ENCODE measurements at regions not wholly inside any gene's neighbourhood (a gene's known extent, or its start where the extent isn't known, plus 50 kb on each side); places are given as distances from the start of the nearest gene placed in this dataset.

- ATAC-seq, result no peak
- Mint-ChIP-seq H3K27me3 (peaks cover 17% of the 10 kb centered on the region), H3K4me3 (no peak overlapping the region), H3K36me3 (ENCODE audit: low read depth) (no peaks in the 10 kb centered on the region), H3K27ac (no peak overlapping the region), H3K4me1 (no peaks in the 10 kb centered on the region), H3K9me3 (ENCODE audit: low read depth) (no peaks in the 10 kb centered on the region)
- ChIA-PET CTCF (no interaction called here), POLR2A (interaction anchor here (0.6 kb wide), 1 partner anchor 484 kb away, joined by 6 read pairs; no protein-coding TSS in a partner anchor)
- DNase-seq, result no peak
- intact Hi-C loops (cut with DNase I, micrococcal nuclease), result no loop called here
Observed at GRCh38 chr9:34907044-34907443, 51.0 kb upstream of the PHF24 start.

GRCh38 chr9:34899535-34900158 is 58.4 kb upstream of the PHF24 start:
- H3K36me3 Mint-ChIP-seq (ENCODE audit: low read depth), result no peaks in the 10 kb centered on the region
- H3K4me1 Mint-ChIP-seq, result no peaks in the 10 kb centered on the region
- DNase-seq (peak; percentile 90), ATAC-seq (peak; percentile 100)
- ChIA-PET POLR2A (interaction anchor here (0.7 to 1.0 kb wide), 2 partner anchors 152 to 195 kb away, joined by 3 to 4 read pairs; no protein-coding TSS in a partner anchor), CTCF (interaction anchor here (0.5 to 3.9 kb wide), 69 partner anchors 8 to 700 kb away, joined by 3 to 67 read pairs (median 4); partner anchors contain the start of genes DNAJB5, FANCG, PIGO and VCP)
- H3K27ac Mint-ChIP-seq, result no peak overlapping the region
- no peaks in the 10 kb centered on the region for H3K9me3 Mint-ChIP-seq (ENCODE audit: low read depth)
- intact Hi-C loops (cut with DNase I, micrococcal nuclease), result loop anchor here (1.0 to 5.0 kb wide), 8 partner anchors 29 to 655 kb away; partner anchors contain the start of gene PIGO (in 2 of the 2)
- no peak overlapping the region for H3K4me3 Mint-ChIP-seq
- peaks cover 30% of the 10 kb centered on the region for H3K27me3 Mint-ChIP-seq

- peaks cover 35% of the 10 kb centered on the region for H3K27me3 Mint-ChIP-seq
- intact Hi-C loops (cut with DNase I, micrococcal nuclease), result loop anchor here (1.0 to 5.0 kb wide), 8 partner anchors 30 to 656 kb away; partner anchors contain the start of gene PIGO (in 2 of the 2)
- no peaks in the 10 kb centered on the region for H3K36me3 Mint-ChIP-seq (ENCODE audit: low read depth)
- DNase-seq, result no peak
- H3K4me3 Mint-ChIP-seq, result no peak overlapping the region
- CTCF ChIA-PET, result interaction anchor here (0.5 to 3.9 kb wide), 46 partner anchors 9 to 765 kb away, joined by 3 to 67 read pairs (median 5); partner anchors contain the start of genes DNAJB5, FANCG and PIGO
- POLR2A ChIA-PET, result interaction anchor here (0.6 to 0.7 kb wide), 2 partner anchors 153 to 196 kb away, joined by 3 to 4 read pairs; no protein-coding TSS in a partner anchor
- H3K9me3 Mint-ChIP-seq (ENCODE audit: low read depth), result no peaks in the 10 kb centered on the region
- H3K4me1 Mint-ChIP-seq, result no peaks in the 10 kb centered on the region
- H3K27ac Mint-ChIP-seq, result no peak overlapping the region
- no peak for ATAC-seq
Observed at GRCh38 chr9:34898846-34899245, 59.2 kb upstream of the PHF24 start.

- ChIA-PET POLR2A (no interaction called here), CTCF (interaction anchor here (1.0 to 2.7 kb wide), 4 partner anchors 89 to 227 kb away, joined by 3 to 10 read pairs (median 6); no protein-coding TSS in a partner anchor)
- Mint-ChIP-seq H3K9me3 (ENCODE audit: low read depth) (no peaks in the 10 kb centered on the region), H3K36me3 (ENCODE audit: low read depth) (no peaks in the 10 kb centered on the region), H3K4me1 (no peaks in the 10 kb centered on the region), H3K4me3 (no peak overlapping the region), H3K27me3 (peaks cover 40% of the 10 kb centered on the region), H3K27ac (no peak overlapping the region)
- ATAC-seq (no peak), DNase-seq (no peak)
- intact Hi-C loops (cut with DNase I, micrococcal nuclease), result loop anchor here in 1 of 2 experiments (5.0 kb wide), 1 partner anchor 356 kb away; no protein-coding TSS in a partner anchor
Observed at GRCh38 chr9:34896112-34896511, 62.0 kb upstream of the PHF24 start.

- Mint-ChIP-seq H3K27me3 (peaks cover 26% of the 10 kb centered on the region), H3K36me3 (ENCODE audit: low read depth) (no peaks in the 10 kb centered on the region), H3K4me1 (no peaks in the 10 kb centered on the region), H3K4me3 (no peak overlapping the region), H3K27ac (no peak overlapping the region), H3K9me3 (ENCODE audit: low read depth) (no peaks in the 10 kb centered on the region)
- CTCF ChIA-PET, result interaction anchor here (0.6 to 1.6 kb wide), 3 partner anchors 92 to 158 kb away, joined by 4 to 7 read pairs (median 4); no protein-coding TSS in a partner anchor
- POLR2A ChIA-PET, result no interaction called here
- ATAC-seq, result no peak
- no peak for DNase-seq
- intact Hi-C loops (cut with DNase I, micrococcal nuclease), result no loop called here
Observed at GRCh38 chr9:34892886-34893285, 65.2 kb upstream of the PHF24 start.

- DNase-seq (no peak), ATAC-seq (no peak)
- CTCF ChIA-PET, result interaction anchor here (0.9 to 1.6 kb wide), 3 partner anchors 12 to 189 kb away, joined by 3 to 4 read pairs (median 4); no protein-coding TSS in a partner anchor
- H3K4me3 Mint-ChIP-seq, result no peak overlapping the region
- POLR2A ChIA-PET, result no interaction called here
- H3K36me3 Mint-ChIP-seq (ENCODE audit: low read depth), result no peaks in the 10 kb centered on the region
- H3K9me3 Mint-ChIP-seq (ENCODE audit: low read depth), result no peaks in the 10 kb centered on the region
- H3K27ac Mint-ChIP-seq, result no peak overlapping the region
- peaks cover 20% of the 10 kb centered on the region for H3K27me3 Mint-ChIP-seq
- no peaks in the 10 kb centered on the region for H3K4me1 Mint-ChIP-seq
- intact Hi-C loops (cut with DNase I, micrococcal nuclease), result no loop called here
Observed at GRCh38 chr9:34891386-34891785, 66.7 kb upstream of the PHF24 start.

- ChIA-PET POLR2A (no interaction called here), CTCF (interaction anchor here (5.7 kb wide), 1 partner anchor 11 kb away, joined by 37 read pairs; no protein-coding TSS in a partner anchor)
- no peaks in the 10 kb centered on the region for H3K9me3 Mint-ChIP-seq (ENCODE audit: low read depth)
- H3K27ac Mint-ChIP-seq, result no peak overlapping the region
- DNase-seq (no peak), ATAC-seq (no peak)
- no peak overlapping the region for H3K4me3 Mint-ChIP-seq
- H3K27me3 Mint-ChIP-seq, result peaks cover 2% of the 10 kb centered on the region
- no peaks in the 10 kb centered on the region for H3K4me1 Mint-ChIP-seq
- H3K36me3 Mint-ChIP-seq (ENCODE audit: low read depth), result no peaks in the 10 kb centered on the region
- intact Hi-C loops (cut with DNase I, micrococcal nuclease), result no loop called here
Observed at GRCh38 chr9:34887841-34888240, 70.2 kb upstream of the PHF24 start.

- Mint-ChIP-seq H3K36me3 (ENCODE audit: low read depth) (no peaks in the 10 kb centered on the region), H3K27me3 (peaks cover 5% of the 10 kb centered on the region), H3K4me1 (no peaks in the 10 kb centered on the region), H3K27ac (peak overlapping the region; percentile 72), H3K4me3 (peak overlapping the region; percentile 7), H3K9me3 (ENCODE audit: low read depth) (no peaks in the 10 kb centered on the region)
- ATAC-seq, result peak; percentile 92
- ChIA-PET POLR2A (no interaction called here), CTCF (no interaction called here)
- DNase-seq, result peak; percentile 63
- intact Hi-C loops (cut with DNase I, micrococcal nuclease), result no loop called here
Observed at GRCh38 chr9:34884747-34885189, 73.3 kb upstream of the PHF24 start.

GRCh38 chr9:34876096-34876495 is 82.0 kb upstream of the PHF24 start:
- ChIA-PET POLR2A (no interaction called here), CTCF (interaction anchor here (0.7 kb wide), 1 partner anchor 1196 kb away, joined by 3 read pairs; no protein-coding TSS in a partner anchor)
- peaks cover 22% of the 10 kb centered on the region for H3K27me3 Mint-ChIP-seq
- DNase-seq (no peak), ATAC-seq (no peak)
- no peaks in the 10 kb centered on the region for H3K36me3 Mint-ChIP-seq (ENCODE audit: low read depth)
- H3K4me1 Mint-ChIP-seq, result no peaks in the 10 kb centered on the region
- H3K4me3 Mint-ChIP-seq, result no peak overlapping the region
- H3K27ac Mint-ChIP-seq, result no peak overlapping the region
- intact Hi-C loops (cut with DNase I, micrococcal nuclease), result no loop called here
- no peaks in the 10 kb centered on the region for H3K9me3 Mint-ChIP-seq (ENCODE audit: low read depth)

- DNase-seq, result peak; percentile 15
- no peak overlapping the region for H3K4me3 Mint-ChIP-seq
- ATAC-seq, result no peak
- POLR2A ChIA-PET, result no interaction called here
- H3K27me3 Mint-ChIP-seq, result peaks cover 19% of the 10 kb centered on the region
- H3K27ac Mint-ChIP-seq, result no peak overlapping the region
- H3K4me1 Mint-ChIP-seq, result no peaks in the 10 kb centered on the region
- H3K36me3 Mint-ChIP-seq (ENCODE audit: low read depth), result no peaks in the 10 kb centered on the region
- H3K9me3 Mint-ChIP-seq (ENCODE audit: low read depth), result peaks cover 3% of the 10 kb centered on the region
- intact Hi-C loops (cut with DNase I, micrococcal nuclease), result no loop called here
- CTCF ChIA-PET, result interaction anchor here (0.6 kb wide), 1 partner anchor 438 kb away, joined by 3 read pairs; no protein-coding TSS in a partner anchor
Observed at GRCh38 chr9:34869390-34869789, 88.7 kb upstream of the PHF24 start.

- intact Hi-C loops (cut with DNase I, micrococcal nuclease), result no loop called here
- no peak overlapping the region for H3K27ac Mint-ChIP-seq
- no peaks in the 10 kb centered on the region for H3K36me3 Mint-ChIP-seq (ENCODE audit: low read depth)
- POLR2A ChIA-PET, result no interaction called here
- no peaks in the 10 kb centered on the region for H3K4me1 Mint-ChIP-seq
- CTCF ChIA-PET, result no interaction called here
- DNase-seq, result no peak
- no peak overlapping the region for H3K4me3 Mint-ChIP-seq
- H3K9me3 Mint-ChIP-seq (ENCODE audit: low read depth), result peaks cover 10% of the 10 kb centered on the region
- H3K27me3 Mint-ChIP-seq, result peaks cover 24% of the 10 kb centered on the region
- no peak for ATAC-seq
Observed at GRCh38 chr9:34866614-34867013, 91.5 kb upstream of the PHF24 start.

GRCh38 chr9:34863426-34863825 is 94.7 kb upstream of the PHF24 start:
- intact Hi-C loops (cut with DNase I, micrococcal nuclease), result no loop called here
- ChIA-PET POLR2A (no interaction called here), CTCF (no interaction called here)
- Mint-ChIP-seq H3K27ac (no peak overlapping the region), H3K9me3 (ENCODE audit: low read depth) (peaks cover 12% of the 10 kb centered on the region), H3K4me1 (no peaks in the 10 kb centered on the region), H3K27me3 (peaks cover 18% of the 10 kb centered on the region), H3K36me3 (ENCODE audit: low read depth) (peaks cover 4% of the 10 kb centered on the region), H3K4me3 (no peak overlapping the region)
- no peak for ATAC-seq
- no peak for DNase-seq
